GM21825 (cell line): ENCODE measurements at regions not wholly inside any gene's neighbourhood (a gene's known extent, or its start where the extent isn't known, plus 50 kb on each side); places are given as distances from the start of the nearest gene placed in this dataset.
"Not testable (repeated sequence)": the region's sequence is repeated elsewhere in the genome, so short reads cannot be mapped to it uniquely, and the experiment has no call there.

Experiments used
- ATAC-seq: cut with Tn5 transposase; IDR thresholded peaks from one replicate; pipeline ENCODE4 v1.9.1; 2021; ENCODE audit warnings: mild to moderate bottlenecking, moderate library complexity; ENCODE audit not compliant: unreplicated experiment

DNA sequence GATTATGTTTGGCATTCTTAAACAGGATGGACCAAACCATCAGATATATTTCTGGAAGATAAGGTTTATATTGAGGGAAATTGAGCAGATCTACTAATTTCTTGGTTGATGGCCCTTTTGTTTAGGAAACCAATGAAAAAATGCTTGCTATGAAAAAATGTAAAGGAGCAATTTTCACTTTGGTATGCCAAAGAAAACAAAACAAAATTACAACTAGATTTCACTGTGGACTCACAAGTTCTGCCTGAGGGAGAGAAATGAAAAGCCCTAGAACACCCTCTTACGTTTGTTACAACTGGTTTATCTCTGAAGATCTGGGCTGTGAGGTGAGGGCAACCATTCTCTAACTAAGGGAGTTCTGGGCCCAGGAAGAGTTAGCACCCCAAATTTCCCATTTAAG, 122.5 kb upstream of the IL15 start:
- no peak for ATAC-seq

DNA sequence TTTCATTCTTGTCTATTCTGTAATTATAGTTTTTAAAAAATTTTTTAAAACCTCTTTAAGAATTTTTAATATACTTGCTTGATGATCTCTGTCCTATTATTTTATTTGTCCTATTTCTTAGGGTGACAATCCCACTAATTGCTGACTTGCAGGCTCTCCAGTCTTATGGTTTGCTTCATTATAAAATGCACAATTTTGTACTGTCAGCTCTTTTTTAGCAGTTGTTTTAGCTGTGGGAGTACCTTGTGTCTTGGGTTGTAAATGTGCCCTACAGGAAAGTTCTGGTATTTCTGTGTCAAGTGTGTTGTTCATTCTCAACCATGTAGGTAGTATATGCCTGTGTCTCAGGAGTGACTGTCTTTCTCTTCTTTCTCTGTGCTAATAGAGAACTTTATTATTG, 118.2 kb upstream of the IL15 start:
- no peak for ATAC-seq

DNA sequence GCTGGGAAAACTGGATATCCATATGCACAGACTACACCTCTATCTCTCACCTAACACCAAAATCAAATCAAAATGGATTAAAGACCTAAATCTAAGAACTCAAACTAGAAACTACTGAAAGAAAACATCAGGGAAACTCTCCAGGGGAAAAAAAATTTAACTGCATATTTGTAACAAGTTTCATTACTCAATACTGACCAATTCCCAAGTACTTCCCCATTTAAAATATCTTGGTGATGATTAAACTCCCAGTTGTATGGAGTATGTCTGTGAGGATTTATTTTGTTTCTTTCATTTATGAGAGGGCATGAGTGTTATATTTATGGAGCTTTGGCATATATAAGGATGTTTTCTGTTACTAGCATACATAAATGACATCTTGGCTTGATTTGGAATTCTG, 112.3 kb upstream of the IL15 start:
- ATAC-seq = no peak

DNA sequence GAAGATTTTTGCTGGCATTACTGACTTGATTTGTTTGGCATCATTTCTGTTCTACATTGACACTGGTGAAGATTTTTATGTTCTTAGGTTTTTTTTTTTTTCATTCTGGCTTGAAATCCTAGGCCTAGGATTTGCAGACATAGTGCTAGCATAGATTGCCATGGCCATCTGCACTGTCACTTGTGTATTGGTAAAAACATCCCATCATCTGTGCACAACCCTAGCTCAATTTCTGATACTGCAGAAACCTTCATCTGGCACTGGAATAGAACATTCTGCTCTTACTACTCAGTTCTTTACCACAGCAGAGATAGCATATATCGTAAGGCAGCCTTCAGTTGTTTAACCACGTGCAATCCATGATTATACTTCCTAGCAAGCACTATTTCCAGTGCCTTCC, 111.5 kb upstream of the IL15 start:
- ATAC-seq = no peak

DNA sequence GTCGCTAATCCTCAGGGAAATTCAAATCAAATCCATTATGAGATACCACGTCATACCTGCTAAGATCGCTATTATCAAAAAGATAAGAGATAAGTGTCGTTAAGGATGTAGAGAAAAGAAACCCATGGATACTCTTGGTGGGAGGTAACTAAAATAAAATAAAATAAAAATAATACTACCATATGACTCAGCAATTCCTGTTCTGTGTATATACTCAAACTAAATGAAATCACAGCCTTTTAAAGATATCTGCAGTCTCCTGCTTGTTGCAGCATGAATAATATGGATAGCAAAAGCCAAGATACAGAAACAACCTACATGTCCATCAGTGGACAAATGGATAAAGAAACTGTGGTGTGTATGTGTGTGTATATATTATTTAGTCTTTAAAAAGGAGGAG, 105.8 kb upstream of the IL15 start:
- ATAC-seq = no peak

GRCh38 chr4:141534985-141535384, 101.4 kb upstream of the IL15 start:
- no peak for ATAC-seq

DNA sequence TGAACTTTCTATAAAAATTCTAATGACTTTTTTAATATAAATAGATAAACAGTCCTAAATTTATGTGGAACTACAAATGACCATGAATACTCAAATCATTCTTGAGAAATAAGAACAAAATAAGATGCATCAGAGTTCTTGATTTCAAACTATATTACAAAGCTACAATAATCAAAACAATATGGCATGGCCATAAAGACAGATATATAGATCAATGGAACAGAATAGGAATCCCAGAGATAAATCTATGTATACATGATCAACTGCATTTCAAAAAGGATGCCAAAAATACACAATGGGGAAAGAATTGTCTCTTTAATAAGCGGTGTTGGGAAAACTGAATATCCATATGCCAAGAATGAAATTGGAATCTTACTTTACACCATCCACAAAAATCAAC, 98.4 kb upstream of the IL15 start:
- ATAC-seq = no peak

GRCh38 chr4:141540643-141541042, 95.7 kb upstream of the IL15 start:
- ATAC-seq = no peak

DNA sequence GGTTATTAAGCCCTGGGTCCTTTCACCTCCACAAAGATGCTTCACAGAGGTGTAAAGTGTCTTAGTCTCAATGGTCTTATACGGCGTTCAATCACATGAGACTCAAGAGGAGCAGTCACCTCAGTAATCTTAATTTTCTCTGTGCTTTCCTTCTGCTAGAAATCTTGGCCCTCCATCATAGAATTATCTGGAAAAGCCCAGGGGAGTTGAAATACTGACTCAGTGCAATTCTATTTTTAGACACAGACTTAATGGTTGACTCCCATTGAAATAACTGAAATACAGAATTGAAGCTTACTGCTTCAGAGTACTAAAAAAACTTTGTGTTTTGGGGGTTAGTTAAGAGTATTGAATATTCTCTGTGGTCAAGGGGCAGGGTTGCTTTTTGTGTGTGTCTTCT, 94.5 kb upstream of the IL15 start:
- no peak for ATAC-seq

GRCh38 chr4:141543176-141543575, 93.2 kb upstream of the IL15 start:
- no peak for ATAC-seq

- no peak for ATAC-seq
Observed at GRCh38 chr4:141543706-141544105, 92.7 kb upstream of the IL15 start.

GRCh38 chr4:141548791-141549190, 87.6 kb upstream of the IL15 start:
- no peak for ATAC-seq

DNA sequence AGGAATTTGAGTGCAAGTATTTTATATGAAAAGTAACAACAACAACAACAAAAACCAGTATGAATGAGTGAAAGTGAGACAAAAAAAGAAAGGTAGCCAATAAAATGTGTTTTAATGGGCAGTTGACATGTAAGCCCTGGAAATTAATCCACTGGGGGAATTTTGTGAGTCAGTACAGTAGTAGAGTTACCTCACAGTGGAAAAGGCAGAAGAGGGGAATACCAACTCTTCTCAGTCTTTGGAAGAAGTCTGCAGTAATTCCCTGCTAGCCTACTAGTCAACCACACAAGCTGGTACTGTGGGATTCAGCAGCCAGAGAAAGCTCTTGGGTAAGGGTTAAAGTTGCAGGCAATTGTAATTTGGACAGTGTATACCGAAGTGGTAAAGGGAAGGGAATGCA, 76.3 kb upstream of the IL15 start:
- ATAC-seq = no peak

GRCh38 chr4:141562649-141563048, 73.7 kb upstream of the IL15 start:
- ATAC-seq = no peak

GRCh38 chr4:141563723-141564122, 72.7 kb upstream of the IL15 start:
- ATAC-seq = no peak

GRCh38 chr4:141564961-141565360, 71.4 kb upstream of the IL15 start:
- ATAC-seq = not testable (repeated sequence)

DNA sequence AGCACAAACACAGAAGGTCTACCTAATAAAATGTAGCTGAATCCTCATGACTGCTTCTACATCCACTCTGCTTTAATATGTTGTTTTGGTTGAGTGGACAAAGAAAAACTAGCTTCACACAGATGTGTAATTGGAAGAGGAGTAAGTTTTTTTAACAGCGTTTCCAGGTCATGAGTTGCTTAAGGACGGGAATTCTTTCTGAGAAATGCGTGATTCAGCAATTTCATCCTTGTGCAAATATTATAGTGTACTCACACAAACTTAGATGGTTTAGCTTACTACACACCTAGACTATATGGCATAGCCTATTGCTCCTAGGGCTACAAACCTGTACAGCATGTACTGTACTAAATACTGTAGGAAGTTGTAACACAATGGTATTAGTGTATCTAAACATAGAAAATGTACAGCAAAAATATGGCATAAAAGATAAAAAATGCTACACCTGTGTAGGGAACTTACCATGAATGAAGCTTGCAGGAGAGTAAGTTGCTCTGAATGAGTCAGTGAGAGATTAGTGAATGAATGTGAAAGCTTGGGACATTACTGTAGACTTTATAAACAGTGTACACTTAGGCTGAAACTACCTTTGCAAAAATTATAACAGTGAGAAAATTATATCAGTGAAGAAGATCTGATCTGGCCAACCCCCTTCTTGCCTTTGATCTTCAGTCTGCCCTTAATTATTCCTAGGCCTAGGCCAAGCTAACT, 70.8 kb upstream of the IL15 start:
- ATAC-seq = no peak

DNA sequence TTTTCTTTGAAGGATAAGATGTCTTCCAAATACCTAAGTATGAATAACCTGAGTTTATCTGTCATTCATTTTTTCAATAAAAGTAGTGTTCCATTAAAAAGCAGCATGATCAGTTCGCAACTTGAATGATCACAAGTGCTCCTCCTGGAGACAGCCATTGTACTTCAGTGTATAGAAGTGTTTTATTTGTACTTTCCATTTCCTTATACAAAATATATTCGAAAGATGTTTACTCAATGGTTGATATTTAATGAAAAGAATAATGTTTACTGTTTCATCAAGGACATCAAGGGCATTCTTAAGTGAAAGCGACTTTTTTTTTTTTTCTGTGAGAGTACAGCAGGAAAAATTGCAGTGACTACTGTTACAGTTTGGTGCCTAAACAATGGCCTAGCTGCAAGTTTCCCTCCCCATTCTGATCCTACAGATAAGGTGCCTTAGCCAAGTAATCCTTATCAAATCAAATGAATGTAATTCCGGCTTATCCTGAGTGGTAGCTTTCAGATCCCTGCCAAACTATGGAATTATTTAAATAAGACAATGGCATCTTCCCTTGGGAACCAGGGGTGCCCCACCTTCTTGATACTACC, 69.0 kb upstream of the IL15 start:
- no peak for ATAC-seq

DNA sequence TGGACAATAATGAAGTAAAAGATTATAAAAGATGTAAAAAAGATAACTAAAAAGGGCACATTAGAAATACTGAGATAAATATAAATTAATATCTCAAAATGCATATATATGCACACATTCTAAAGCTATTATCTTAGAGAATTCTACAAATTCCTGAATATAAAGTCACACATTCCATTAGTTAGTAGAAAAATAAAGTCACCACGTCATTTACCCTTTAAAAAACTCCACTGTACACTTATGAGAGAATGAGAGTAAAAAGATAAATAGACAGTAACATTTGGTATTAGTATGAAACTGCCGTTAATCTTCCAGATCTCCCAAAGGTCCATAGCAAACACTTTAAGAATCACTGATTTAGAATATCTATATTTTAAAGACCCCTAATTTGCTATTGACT, 67.2 kb upstream of the IL15 start:
- ATAC-seq = no peak

GRCh38 chr4:141570290-141570689, 66.1 kb upstream of the IL15 start:
- no peak for ATAC-seq

DNA sequence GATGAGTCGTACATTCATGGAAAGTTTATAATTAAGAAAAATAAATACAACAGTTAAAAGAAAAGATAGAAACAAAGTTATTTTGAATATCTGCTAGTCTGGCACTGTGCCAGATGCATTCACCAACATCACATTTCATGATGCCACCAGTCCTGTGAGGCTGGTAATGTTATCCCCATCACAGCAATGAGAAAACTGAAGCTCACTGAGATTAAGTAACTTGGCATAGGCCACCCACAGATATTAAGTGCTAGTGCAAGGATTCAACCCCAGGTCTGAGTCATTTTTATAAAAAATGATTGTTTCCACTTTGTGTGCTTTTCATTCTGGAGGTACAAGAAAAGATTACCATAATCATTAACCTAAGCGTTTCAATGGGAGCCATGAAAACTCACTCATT, 65.0 kb upstream of the IL15 start:
- no peak for ATAC-seq

GRCh38 chr4:141571793-141572192, 64.6 kb upstream of the IL15 start:
- ATAC-seq = no peak

GRCh38 chr4:141573678-141574077, 62.7 kb upstream of the IL15 start:
- ATAC-seq = no peak
